Amniotic stem cell (primary cell): ENCODE measurements at regions not wholly inside any gene's neighbourhood (a gene's known extent, or its start where the extent isn't known, plus 50 kb on each side); places are given as distances from the start of the nearest gene placed in this dataset.
"Not testable (repeated sequence)": the region's sequence is repeated elsewhere in the genome, so short reads cannot be mapped to it uniquely, and the experiment has no call there.

Experiments
- DNase-seq: peaks from one replicate; lab custom pipeline; 2025; lab: John Stamatoyannopoulos, UW

- no peak for DNase-seq
These were observed 327.1 kb upstream of the VCX start for GRCh38 chrX:7515681-7516413.

- no peak for DNase-seq
These were observed 327.9 kb upstream of the VCX start for GRCh38 chrX:7514871-7515599.

DNA sequence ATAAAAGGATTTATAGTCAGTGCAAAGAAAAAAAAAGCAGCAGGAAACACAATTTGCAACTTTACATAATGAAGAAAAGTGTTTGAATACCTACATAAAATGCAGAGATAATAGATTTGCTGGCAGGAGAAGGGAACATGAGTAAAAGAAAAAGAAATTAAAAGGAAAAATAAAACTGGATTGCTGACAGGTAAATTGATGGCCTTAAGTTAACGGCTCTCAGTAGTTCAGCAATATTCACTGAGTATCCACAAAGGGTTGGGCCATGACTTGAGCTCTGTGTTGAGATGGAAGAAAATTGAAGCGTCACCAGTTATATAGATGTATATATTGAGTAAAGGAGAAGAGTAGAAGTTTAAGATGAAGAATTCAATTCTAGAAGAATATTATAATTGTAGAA lies 330.1 kb upstream of the VCX start:
- no peak for DNase-seq

GRCh38 chrX:7503251-7503650 lies 339.7 kb upstream of the VCX start:
- no peak for DNase-seq

DNA sequence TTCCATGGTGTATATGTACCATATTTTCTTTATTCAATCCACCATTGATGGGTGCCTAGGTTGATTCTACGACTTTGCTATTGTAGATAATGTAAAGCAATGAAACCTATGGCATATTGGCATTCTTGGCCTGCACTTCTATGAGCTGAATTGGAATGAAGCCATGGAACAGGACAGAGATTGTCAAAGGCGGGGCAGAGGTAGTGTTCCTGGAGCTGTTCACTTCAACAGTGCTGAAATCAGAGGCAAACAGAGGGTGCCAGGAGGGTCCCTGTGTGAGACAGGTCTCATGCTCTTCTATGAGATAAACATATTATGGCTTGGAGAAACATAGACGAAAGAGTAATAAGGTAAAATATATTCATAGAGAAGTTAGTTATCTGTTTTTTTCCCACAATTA lies 342.6 kb upstream of the VCX start:
- DNase-seq, result no peak

GRCh38 chrX:7486505-7486904 lies 338.6 kb upstream of the PUDP start:
- no peak for DNase-seq

DNA sequence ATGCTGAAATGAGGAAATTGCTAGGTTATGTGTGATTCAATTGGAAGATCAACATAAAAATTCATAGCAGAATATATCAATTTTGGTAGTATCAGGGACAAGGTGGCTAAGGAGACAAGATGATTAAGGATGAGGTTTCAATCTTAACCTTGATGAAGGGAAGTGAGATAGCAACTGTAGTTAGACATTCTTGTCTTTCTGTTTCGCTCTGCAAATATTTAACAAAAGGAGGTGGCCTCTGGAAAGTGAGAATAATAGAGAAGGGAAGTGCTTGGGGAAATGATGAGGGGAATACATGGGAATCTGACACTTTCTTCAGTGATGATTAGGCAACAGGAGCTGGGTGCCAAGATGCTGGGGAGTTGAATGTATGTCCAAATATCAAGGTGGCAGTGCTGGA lies 337.1 kb upstream of the PUDP start:
- no peak for DNase-seq

DNA sequence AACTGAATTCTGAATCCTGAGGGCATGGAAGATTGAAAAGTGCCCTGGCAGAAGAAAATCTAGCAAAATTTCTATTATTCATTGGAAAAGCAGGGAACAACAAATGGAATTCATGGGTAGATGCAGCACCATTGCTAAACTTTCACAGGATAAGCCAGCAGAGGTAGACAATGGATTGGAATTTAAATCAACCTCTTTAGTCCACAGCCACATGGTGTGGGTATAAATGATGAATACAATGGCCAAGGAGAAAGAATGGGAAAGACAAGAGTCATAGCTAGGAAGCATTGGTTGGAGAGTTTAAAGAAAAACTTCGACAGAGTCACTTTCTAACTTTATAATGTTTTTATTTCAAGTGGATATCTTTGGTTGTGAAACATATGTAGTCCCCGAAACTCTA lies 332.8 kb upstream of the PUDP start:
- DNase-seq, result no peak

GRCh38 chrX:7462110-7462509 lies 314.2 kb upstream of the PUDP start:
- DNase-seq, result no peak

GRCh38 chrX:7461051-7461450 lies 313.1 kb upstream of the PUDP start:
- DNase-seq, result not testable (repeated sequence)

DNA sequence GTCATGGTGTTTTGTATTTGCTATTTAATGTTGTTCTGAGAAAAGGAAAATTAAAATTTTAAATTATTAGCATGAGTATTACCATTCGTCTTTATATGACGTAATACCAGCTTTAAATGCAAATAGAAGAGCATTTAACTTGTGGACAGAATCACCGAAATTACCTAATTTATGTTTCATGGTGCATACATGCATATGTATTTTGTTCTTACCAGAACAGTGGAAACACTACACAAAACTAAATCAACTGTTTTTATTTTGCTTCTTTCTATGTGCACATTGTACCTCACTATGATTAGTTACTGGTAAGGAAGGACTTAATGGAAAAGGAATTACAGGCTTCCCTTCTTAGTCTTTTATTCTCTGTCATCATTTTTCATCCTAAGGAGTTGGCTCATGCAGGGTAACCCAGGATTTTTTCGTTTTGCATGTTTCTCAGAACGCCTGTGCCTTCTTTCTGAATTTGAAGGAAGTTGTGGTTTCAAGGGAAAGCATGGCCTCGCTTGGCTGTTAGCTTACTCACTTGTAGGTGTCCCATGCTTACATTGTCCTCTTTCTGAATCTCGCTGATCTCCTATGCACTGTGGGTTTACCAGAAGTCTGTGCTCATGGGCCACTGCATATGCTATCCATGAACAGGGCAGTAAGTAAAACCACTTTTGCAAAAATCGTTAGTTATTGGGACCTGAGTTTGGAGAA lies 300.0 kb upstream of the PUDP start:
- no peak for DNase-seq

GRCh38 chrX:7446815-7447214 lies 298.9 kb upstream of the PUDP start:
- no peak for DNase-seq

GRCh38 chrX:7444967-7445366 lies 297.0 kb upstream of the PUDP start:
- DNase-seq, result no peak

- DNase-seq, result no peak
These were observed 293.6 kb upstream of the PUDP start for GRCh38 chrX:7441586-7441985.

DNA sequence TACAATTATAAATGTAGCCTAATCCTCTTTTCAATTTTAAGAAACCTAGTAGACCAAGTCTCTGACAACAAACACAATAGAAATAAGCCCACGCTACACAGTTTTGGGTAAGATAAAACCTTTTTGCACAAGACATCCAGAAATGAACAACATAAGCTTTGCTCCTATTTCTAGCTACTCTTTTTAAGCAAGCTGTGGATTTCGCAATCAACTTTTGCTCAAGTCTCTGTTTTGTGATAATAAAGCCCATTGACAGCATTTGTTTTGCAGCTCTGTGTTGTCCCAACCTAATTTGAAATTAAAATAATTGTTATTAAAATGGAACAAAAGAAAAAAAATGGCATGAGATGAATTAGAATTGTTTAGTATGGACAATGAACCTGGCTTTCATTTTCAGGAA lies 287.9 kb upstream of the PUDP start:
- no peak for DNase-seq

GRCh38 chrX:7432901-7433300 lies 284.9 kb upstream of the PUDP start:
- no peak for DNase-seq

GRCh38 chrX:7420717-7421116 lies 272.8 kb upstream of the PUDP start:
- DNase-seq, result no peak

DNA sequence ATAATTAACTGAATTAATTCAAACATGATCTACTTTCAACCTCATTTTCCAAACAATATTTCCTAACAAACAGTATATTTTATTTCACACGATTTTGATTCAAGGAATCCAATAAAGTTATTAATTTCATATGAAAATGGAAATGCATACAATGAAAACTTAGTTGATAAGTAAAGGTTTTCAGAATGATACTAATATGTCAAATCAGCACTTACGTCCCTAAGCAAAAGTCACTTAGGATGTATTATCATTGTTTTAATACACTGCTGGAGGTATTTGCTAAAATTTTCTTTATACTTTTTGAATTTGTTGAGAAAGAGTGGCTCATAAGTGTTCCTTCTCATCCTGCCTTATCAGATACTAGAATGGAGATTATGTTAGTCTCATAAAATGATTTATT lies 266.8 kb upstream of the PUDP start:
- DNase-seq, result no peak

- no peak for DNase-seq
These were observed 264.9 kb upstream of the PUDP start for GRCh38 chrX:7412840-7413239.

DNA sequence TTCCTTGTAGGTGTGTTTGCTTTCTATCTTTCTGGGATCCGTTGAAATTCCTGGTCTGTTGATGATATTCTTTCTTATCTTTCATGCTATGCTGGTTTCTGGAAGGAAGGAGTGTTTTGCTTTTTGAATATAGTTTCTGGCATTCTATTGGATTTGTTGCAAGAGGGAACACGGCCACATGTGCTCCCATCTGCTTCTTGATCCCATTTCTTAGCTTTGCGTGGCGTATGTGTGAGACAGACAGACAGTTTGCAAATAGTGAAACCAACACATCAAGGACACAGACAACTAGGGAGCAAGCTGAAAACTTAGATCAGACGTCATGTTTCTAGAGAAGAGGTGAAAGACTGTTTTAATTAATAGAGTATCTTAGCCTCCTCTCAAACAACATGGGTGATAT lies 261.9 kb upstream of the PUDP start:
- DNase-seq, result no peak

GRCh38 chrX:7399373-7399772 lies 251.4 kb upstream of the PUDP start:
- DNase-seq, result no peak

DNA sequence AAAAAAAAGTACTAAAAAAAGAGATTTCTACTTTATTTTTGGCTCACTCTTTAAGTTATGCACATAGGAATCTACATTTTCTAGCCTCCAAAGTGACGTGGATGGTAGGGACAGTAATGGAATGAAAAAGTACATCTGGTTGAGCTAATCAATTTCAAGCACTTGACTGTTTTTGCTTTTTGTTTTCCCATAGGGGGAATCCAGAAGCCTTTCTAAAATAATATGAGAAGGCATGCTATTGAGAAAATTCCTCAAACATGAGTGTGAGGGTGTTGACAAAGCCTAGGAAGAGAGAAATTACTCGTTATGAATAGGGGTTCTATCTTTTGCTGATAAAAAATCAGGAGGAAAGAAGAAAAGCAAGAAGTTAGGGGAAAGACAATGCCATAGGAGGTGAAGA lies 242.5 kb upstream of the PUDP start:
- DNase-seq, result no peak

- no peak for DNase-seq
These were observed 241.6 kb upstream of the PUDP start for GRCh38 chrX:7389576-7389975.
